Left lung (tissue), 4 donors: ENCODE measurements at regions not wholly inside any gene's neighbourhood (a gene's known extent, or its start where the extent isn't known, plus 50 kb on each side); places are given as distances from the start of the nearest gene placed in this dataset.
A peak's percentile ranks its signal among the peaks of the same experiment; 100 is the strongest.
"Not testable (repeated sequence)": the region's sequence is repeated elsewhere in the genome, so short reads cannot be mapped to it uniquely, and the experiment has no call there.

Source experiments
- ATAC-seq: fragments of 200-7000 bp; cut with Tn5 transposase; one replicate; pipeline ENCODE4 v1.9.1; 2020; ENCODE audit warnings: moderate library complexity
- DNase-seq, 4 donors: peaks; one replicate each; pipeline ENCODE4 v3.0.0-alpha.2; 2013 to 2020
- H3K27ac ChIP-seq, 2 donors: fragments of 200-600 bp; sonication (generic) in 1 of 2; one replicate each; pipeline versions ENCODE4 v1.5.0 to v1.8.0; 2020 to 2021
- H3K27me3 ChIP-seq, 2 donors: fragments of 200-600 bp; sonication (generic) in 1 of 2; one replicate each; pipeline versions ENCODE4 v1.5.0 to v1.8.0; 2020 to 2021
- H3K36me3 ChIP-seq, 2 donors: fragments of 200-600 bp; sonication (generic) in 1 of 2; one replicate each; pipeline versions ENCODE4 v1.5.0 to v1.8.0; 2020 to 2021
- H3K4me1 ChIP-seq, 2 donors: fragments of 200-600 bp; one replicate each; pipeline ENCODE4 v1.8.0; 2021
- H3K4me3 ChIP-seq, 2 donors: fragments of 200-600 bp; sonication (generic) in 1 of 2; one replicate each; pipeline versions ENCODE4 v1.5.0 to v1.8.0; 2020 to 2021; ENCODE audit warnings: mild to moderate bottlenecking in 1 of 2
- H3K9me3 ChIP-seq, 2 donors: fragments of 200-600 bp; sonication (generic) in 1 of 2; one replicate each; pipeline versions ENCODE4 v1.5.0 to v1.8.0; 2020 to 2021
- CTCF ChIP-seq, 2 donors: fragments of 200-600 bp; sonication (generic) in 1 of 2; IDR thresholded peaks; one replicate each; pipeline versions ENCODE4 v1.5.0 to v1.8.0; 2021; ENCODE audit warnings: antibody characterized with exemption in 2 of 2
- intact Hi-C, 2 donors: fragments of 100-400 bp; cut with DNase I; formaldehyde crosslinking; loops; one replicate each; pipeline versions ENCODE4 v1.11.2 to v1.14.2; 2022
- donor health status: DM: no; HTN: yes; CAD: no.
- donor health status: DM: no; HTN: no; CAD: no.

GRCh38 chr1:192890134-192890533 lies 81.3 kb downstream of the RGS2 start:
- H3K27me3 ChIP-seq: no peaks in the 10 kb centered on the region
- no peaks in the 10 kb centered on the region for H3K36me3 ChIP-seq
- no peak overlapping the region for H3K27ac ChIP-seq
- no peak for ATAC-seq
- TF ChIP-seq CTCF (IDR thresholded peaks at IDR 0.05): no peak
- intact Hi-C loops: no loop called here
- no peaks in the 10 kb centered on the region for H3K9me3 ChIP-seq
- DNase-seq: no peak
- H3K4me1 ChIP-seq: no peaks in the 10 kb centered on the region
- H3K4me3 ChIP-seq: no peak overlapping the region

GRCh38 chr1:192892934-192893333 lies 84.1 kb downstream of the RGS2 start:
- TF ChIP-seq CTCF (IDR thresholded peaks at IDR 0.05): no peak
- no peaks in the 10 kb centered on the region for H3K4me1 ChIP-seq
- H3K27ac ChIP-seq: no peak overlapping the region
- ATAC-seq (no peak), DNase-seq (no peak)
- no peaks in the 10 kb centered on the region for H3K27me3 ChIP-seq
- H3K4me3 ChIP-seq: no peak overlapping the region
- intact Hi-C loops: no loop called here
- no peaks in the 10 kb centered on the region for H3K9me3 ChIP-seq
- H3K36me3 ChIP-seq: no peaks in the 10 kb centered on the region

GRCh38 chr1:192895487-192895886 lies 86.6 kb downstream of the RGS2 start:
- H3K27me3 ChIP-seq, ATAC-seq, H3K36me3 ChIP-seq, H3K4me3 ChIP-seq, H3K9me3 ChIP-seq, H3K4me1 ChIP-seq, intact Hi-C loops, H3K27ac ChIP-seq: not testable (repeated sequence)
- DNase-seq: peak in 1 of 4 donors; percentile 29

GRCh38 chr1:192896376-192896775 lies 87.5 kb downstream of the RGS2 start:
- intact Hi-C loops: no loop called here
- no peaks in the 10 kb centered on the region for H3K9me3 ChIP-seq
- no peaks in the 10 kb centered on the region for H3K36me3 ChIP-seq
- no peaks in the 10 kb centered on the region for H3K4me1 ChIP-seq
- ATAC-seq: no peak
- no peak overlapping the region for H3K4me3 ChIP-seq
- DNase-seq: no peak
- no peaks in the 10 kb centered on the region for H3K27me3 ChIP-seq
- H3K27ac ChIP-seq: no peak overlapping the region
- no peak for TF ChIP-seq CTCF (IDR thresholded peaks at IDR 0.05)

- no peaks in the 10 kb centered on the region for H3K36me3 ChIP-seq
- intact Hi-C loops: no loop called here
- no peaks in the 10 kb centered on the region for H3K27me3 ChIP-seq
- no peak for DNase-seq
- H3K4me1 ChIP-seq: no peaks in the 10 kb centered on the region
- H3K9me3 ChIP-seq: no peaks in the 10 kb centered on the region
- H3K27ac ChIP-seq: no peak overlapping the region
- no peak for ATAC-seq
- no peak for TF ChIP-seq CTCF (IDR thresholded peaks at IDR 0.05)
- H3K4me3 ChIP-seq: no peak overlapping the region
Observed at GRCh38 chr1:192901500-192901899, 92.7 kb downstream of the RGS2 start.

GRCh38 chr1:192903142-192903541 lies 94.3 kb downstream of the RGS2 start:
- intact Hi-C loops: no loop called here
- H3K4me3 ChIP-seq: no peak overlapping the region
- no peaks in the 10 kb centered on the region for H3K36me3 ChIP-seq
- DNase-seq (no peak), ATAC-seq (no peak)
- TF ChIP-seq CTCF (IDR thresholded peaks at IDR 0.05): no peak
- H3K27ac ChIP-seq: no peak overlapping the region
- no peaks in the 10 kb centered on the region for H3K27me3 ChIP-seq
- H3K4me1 ChIP-seq: no peaks in the 10 kb centered on the region
- no peaks in the 10 kb centered on the region for H3K9me3 ChIP-seq
